Ovary (tissue), 7 donors: ENCODE measurements at regions not wholly inside any gene's neighbourhood (a gene's known extent, or its start where the extent isn't known, plus 50 kb on each side); places are given as distances from the start of the nearest gene placed in this dataset.

Experiments
- DNase-seq, 5 donors: peaks; one replicate each; pipeline ENCODE4 v3.0.0-alpha.2; 2019 to 2020
- H3K27ac ChIP-seq, 2 donors: fragments of 200-600 bp; one replicate each; pipeline versions ENCODE4 v1.5.1 to v1.8.0; 2019 to 2022
- H3K27me3 ChIP-seq: fragments of 200-600 bp; one replicate; pipeline ENCODE4 v1.8.0; 2022
- H3K36me3 ChIP-seq: fragments of 200-600 bp; sonication (generic); one replicate; pipeline ENCODE4 v1.5.1; 2019
- H3K4me1 ChIP-seq: one replicate; pipeline ENCODE4 v1.8.1; 2013; ENCODE audit warnings: mild to moderate bottlenecking, moderate library complexity; ENCODE audit not compliant: insufficient read depth
- H3K4me3 ChIP-seq: fragments of 200-600 bp; sonication (generic); one replicate; pipeline ENCODE4 v1.5.1; 2017
- H3K9me3 ChIP-seq, 2 donors: fragments of 200-600 bp in 1 of 2; sonication (generic) in 1 of 2; one replicate each; pipeline versions ENCODE4 v1.5.1 to v1.8.1; 2013 to 2019; ENCODE audit warnings: mild to moderate bottlenecking in 1 of 2, moderate library complexity in 1 of 2
- EP300 ChIP-seq: sonication (generic); formaldehyde crosslinking; IDR thresholded peaks from one replicate; pipeline ENCODE4 v1.6.1; 2017; ENCODE audit warnings: antibody characterized with exemption
- POLR2A ChIP-seq: fragments of 450-650 bp; IDR thresholded peaks from one replicate; pipeline ENCODE4 v1.6.1; 2017; ENCODE audit warnings: antibody characterized with exemption, mild to moderate bottlenecking, moderate library complexity
- WGBS, 3 donors: extraction: QIAGEN DNeasy Blood & Tissue Kit in 1 of 3; methylation state at CpG; one replicate each; pipeline versions ENCODE4 v1.1.5 to v1.1.7; 2013 to 2017; 5-methylcytosine and 5-hydroxymethylcytosine counted together
- intact Hi-C, 4 donors: fragments of 100-400 bp; cut with DNase I; formaldehyde crosslinking; loops; one replicate each; pipeline versions ENCODE4 v1.11.0 to v1.15.1; 2022 to 2023
- TF ChIP-seq, protein P1 (sequence below), 3 donors: fragments of 450-650 bp in 2 of 3; fragments of 200-600 bp in 1 of 3; IDR thresholded peaks; one replicate each; pipeline versions ENCODE4 v1.5.1 to v1.8.0; 2016 to 2022; ENCODE audit warnings: antibody characterized with exemption in 3 of 3, mild to moderate bottlenecking in 1 of 3
- donor health status: DM: no; HTN: no; CAD: no; lungs with moderate emphysema.
- donor health status: DM: no; HTN: no; CAD: no.
- donor health status: Bipolar disorder and iron deficiency.
- donor health status: DM: no; HTN: no; CAD: no.
- donor health status: DM: yes; HTN: yes; CAD: no.

DNA sequence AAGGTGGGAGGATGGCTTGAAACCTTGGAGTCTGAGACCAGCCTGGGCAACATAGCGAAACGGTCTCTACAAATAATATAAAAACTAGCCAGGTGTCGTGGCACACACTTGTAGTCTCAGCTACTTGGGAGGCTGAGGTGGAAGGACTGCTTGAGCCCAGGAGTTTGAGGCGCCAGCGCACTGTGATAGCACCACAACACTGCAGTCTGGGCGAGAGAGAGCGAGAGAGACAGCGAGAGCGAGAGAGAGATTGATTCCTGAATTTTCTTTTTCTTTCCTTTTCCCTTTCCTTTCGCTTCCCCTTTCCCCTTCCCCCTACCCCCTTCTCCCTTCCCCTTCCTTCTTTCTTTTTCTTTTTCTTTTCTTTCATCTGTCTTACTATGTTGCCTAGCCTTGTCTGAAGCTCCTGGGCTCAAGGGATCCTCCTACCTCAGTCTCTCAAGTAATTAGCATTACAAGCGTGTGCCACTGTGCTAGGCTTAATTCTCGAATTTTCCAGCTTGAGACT, 162.4 kb upstream of the ZBED5 start:
- no peak for TF ChIP-seq EP300
- TF ChIP-seq POLR2A: no peak
- TF ChIP-seq, protein P1, sequence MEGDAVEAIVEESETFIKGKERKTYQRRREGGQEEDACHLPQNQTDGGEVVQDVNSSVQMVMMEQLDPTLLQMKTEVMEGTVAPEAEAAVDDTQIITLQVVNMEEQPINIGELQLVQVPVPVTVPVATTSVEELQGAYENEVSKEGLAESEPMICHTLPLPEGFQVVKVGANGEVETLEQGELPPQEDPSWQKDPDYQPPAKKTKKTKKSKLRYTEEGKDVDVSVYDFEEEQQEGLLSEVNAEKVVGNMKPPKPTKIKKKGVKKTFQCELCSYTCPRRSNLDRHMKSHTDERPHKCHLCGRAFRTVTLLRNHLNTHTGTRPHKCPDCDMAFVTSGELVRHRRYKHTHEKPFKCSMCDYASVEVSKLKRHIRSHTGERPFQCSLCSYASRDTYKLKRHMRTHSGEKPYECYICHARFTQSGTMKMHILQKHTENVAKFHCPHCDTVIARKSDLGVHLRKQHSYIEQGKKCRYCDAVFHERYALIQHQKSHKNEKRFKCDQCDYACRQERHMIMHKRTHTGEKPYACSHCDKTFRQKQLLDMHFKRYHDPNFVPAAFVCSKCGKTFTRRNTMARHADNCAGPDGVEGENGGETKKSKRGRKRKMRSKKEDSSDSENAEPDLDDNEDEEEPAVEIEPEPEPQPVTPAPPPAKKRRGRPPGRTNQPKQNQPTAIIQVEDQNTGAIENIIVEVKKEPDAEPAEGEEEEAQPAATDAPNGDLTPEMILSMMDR (IDR thresholded peaks at IDR 0.05): no peak
- Histone ChIP-seq H3K9me3 (no peaks in the 10 kb centered on the region), H3K36me3 (no peaks in the 10 kb centered on the region), H3K4me3 (no peak overlapping the region), H3K4me1 (no peaks in the 10 kb centered on the region), H3K27me3 (no peaks in the 10 kb centered on the region), H3K27ac (no peak overlapping the region)
- WGBS, 3 donors: 87 to 90% (median 89%) methylated on average over 12 of the region's 12 CpGs
- DNase-seq: no peak
- intact Hi-C loops: loop anchor here (2.0 to 10.0 kb wide), 5 partner anchors 83 to 228 kb away; no protein-coding TSS in a partner anchor

DNA sequence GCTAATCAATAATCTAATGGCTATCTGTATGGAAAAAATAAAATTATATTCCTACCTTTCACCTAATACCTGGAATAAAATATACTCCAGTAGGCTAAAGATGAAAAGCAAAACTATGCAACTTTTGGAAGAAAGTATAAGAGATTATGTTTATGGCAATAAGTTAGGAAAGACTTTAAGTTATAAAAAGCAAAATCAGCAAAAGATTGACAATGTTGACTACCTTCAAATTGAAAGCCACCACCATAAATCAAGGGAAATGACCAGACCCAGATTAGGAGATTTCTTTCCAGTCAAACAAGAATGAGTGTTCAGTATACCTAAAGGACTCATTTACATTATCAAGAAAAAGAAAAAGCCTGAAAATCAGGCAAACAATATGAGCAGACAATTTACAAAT, 159.1 kb upstream of the ZBED5 start:
- Histone ChIP-seq H3K9me3 (no peaks in the 10 kb centered on the region), H3K36me3 (no peaks in the 10 kb centered on the region), H3K27me3 (no peaks in the 10 kb centered on the region), H3K4me1 (no peaks in the 10 kb centered on the region), H3K27ac (no peak overlapping the region), H3K4me3 (no peak overlapping the region)
- no peak for DNase-seq
- intact Hi-C loops: loop anchor here in 1 of 4 donors (10.0 kb wide), 2 partner anchors 82 to 1018 kb away; no protein-coding TSS in a partner anchor
- TF ChIP-seq EP300 (no peak), POLR2A (no peak)
- TF ChIP-seq, protein P1 (IDR thresholded peaks at IDR 0.05): no peak

DNA sequence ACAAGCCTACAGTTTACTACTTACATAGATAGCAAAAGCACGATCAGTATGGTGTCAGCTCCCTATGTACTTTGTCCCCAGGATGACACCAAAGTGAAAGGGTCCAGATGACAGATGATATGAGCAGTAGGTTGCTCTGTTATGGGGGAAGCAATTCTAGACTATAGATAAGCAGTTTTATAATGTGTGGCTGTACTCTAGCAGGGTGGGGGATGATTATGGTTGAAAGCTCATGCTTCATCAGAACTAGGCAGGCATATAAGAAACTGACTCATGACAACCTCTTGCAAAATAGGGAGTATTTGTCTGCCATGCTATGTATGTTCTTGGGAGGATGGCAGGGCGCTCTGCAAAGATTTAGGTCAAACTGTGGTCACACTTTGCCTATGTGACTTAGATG, 158.2 kb upstream of the ZBED5 start:
- no peak for DNase-seq
- H3K9me3 ChIP-seq: no peaks in the 10 kb centered on the region
- 91 to 95% (median 92%) methylated on average over 2 of the region's 2 CpGs for WGBS, 3 donors
- H3K4me3 ChIP-seq: no peak overlapping the region
- intact Hi-C loops: loop anchor here in 1 of 4 donors (10.0 kb wide), 2 partner anchors 81 to 1019 kb away; no protein-coding TSS in a partner anchor
- no peak overlapping the region for H3K27ac ChIP-seq
- TF ChIP-seq, protein P1 (IDR thresholded peaks at IDR 0.05): no peak
- TF ChIP-seq EP300 (no peak), POLR2A (no peak)
- no peaks in the 10 kb centered on the region for H3K4me1 ChIP-seq
- H3K36me3 ChIP-seq: no peaks in the 10 kb centered on the region
- no peaks in the 10 kb centered on the region for H3K27me3 ChIP-seq

DNA sequence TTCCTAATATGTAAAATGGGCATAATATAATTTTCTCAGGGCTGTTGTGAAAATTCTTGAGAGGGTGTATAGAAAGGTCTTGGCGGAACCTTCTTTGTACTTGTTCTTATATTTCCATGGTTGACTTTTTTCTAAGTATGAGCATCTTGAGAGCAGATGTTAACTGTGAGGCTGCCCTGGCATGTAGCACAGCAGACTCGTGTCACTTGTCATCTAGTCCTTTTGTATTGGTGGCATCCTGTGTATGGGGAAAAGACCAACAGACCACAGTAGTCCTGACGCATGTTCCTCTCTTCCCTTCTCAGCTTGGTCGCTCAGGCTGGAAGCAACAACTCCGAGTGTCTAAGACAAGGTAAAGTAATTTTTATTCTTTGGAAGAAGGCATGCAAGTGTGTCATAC, 153.8 kb upstream of the ZBED5 start:
- Histone ChIP-seq H3K9me3 (no peaks in the 10 kb centered on the region), H3K36me3 (no peaks in the 10 kb centered on the region), H3K4me3 (no peak overlapping the region), H3K4me1 (no peaks in the 10 kb centered on the region), H3K27me3 (no peaks in the 10 kb centered on the region), H3K27ac (no peak overlapping the region)
- no peak for DNase-seq
- TF ChIP-seq, protein P1 (IDR thresholded peaks at IDR 0.05): no peak
- TF ChIP-seq EP300 (no peak), POLR2A (no peak)
- intact Hi-C loops: loop anchor here in 1 of 4 donors (10.0 kb wide), 2 partner anchors 77 to 1023 kb away; no protein-coding TSS in a partner anchor
- 84 to 90% (median 86%) methylated on average over 5 of the region's 5 CpGs for WGBS, 3 donors
